Natural killer cell (primary cell): ENCODE measurements at regions not wholly inside any gene's neighbourhood (a gene's known extent, or its start where the extent isn't known, plus 50 kb on each side); places are given as distances from the start of the nearest gene placed in this dataset.

Experiments used
- ATAC-seq, 3 donors: fragments of 150-1000 bp in 2 of 3; fragments of 200-7000 bp in 1 of 3; cut with Tn5 transposase; 1 replicate in 1 of 3; 2 replicates in 2 of 3; pipeline ENCODE4 v1.10.0; 2021; ENCODE audit warnings: mild to moderate bottlenecking in 2 of 3, moderate library complexity in 2 of 3
- DNase-seq, 2 donors: peaks; one replicate each; pipeline versions ENCODE4 v3.0.0 to v3.0.0-alpha.2; 2013 to 2021; ENCODE audit warnings: mixed read lengths in 1 of 2
- H3K27ac ChIP-seq: one replicate; pipeline ENCODE4 v1.5.1; 2013; ENCODE audit warnings: mild to moderate bottlenecking, low read length
- H3K27me3 ChIP-seq: one replicate; pipeline ENCODE4 v1.6.1; 2013; ENCODE audit warnings: low read length; ENCODE audit not compliant: control insufficient read depth, insufficient read depth
- H3K36me3 ChIP-seq: one replicate; pipeline ENCODE4 v1.6.1; 2013; ENCODE audit warnings: low read length; ENCODE audit not compliant: control insufficient read depth, insufficient read depth
- H3K4me1 ChIP-seq: one replicate; pipeline ENCODE4 v1.6.1; 2013; ENCODE audit warnings: low read length; ENCODE audit not compliant: control insufficient read depth, insufficient read depth
- H3K4me3 ChIP-seq: one replicate; pipeline ENCODE4 v1.5.1; 2013; ENCODE audit warnings: low read length
- H3K9me3 ChIP-seq: one replicate; pipeline ENCODE4 v1.6.1; 2013; ENCODE audit warnings: low read length; ENCODE audit not compliant: control insufficient read depth, insufficient read depth
- H3K27ac Mint-ChIP-seq, 2 donors: one replicate each; pipeline ENCODE4 v1.8.0; 2022; ENCODE audit warnings: mild to moderate bottlenecking in 2 of 2, mixed read lengths in 2 of 2, moderate library complexity in 1 of 2
- H3K27me3 Mint-ChIP-seq, 2 donors: one replicate each; pipeline ENCODE4 v1.8.0; 2022; ENCODE audit warnings: low read depth in 2 of 2, mixed read lengths in 2 of 2
- H3K36me3 Mint-ChIP-seq: one replicate; pipeline ENCODE4 v1.8.0; 2022; ENCODE audit warnings: mixed read lengths
- H3K4me1 Mint-ChIP-seq, 2 donors: one replicate each; pipeline ENCODE4 v1.8.0; 2022; ENCODE audit warnings: mixed read lengths in 2 of 2
- H3K4me3 Mint-ChIP-seq: one replicate; pipeline ENCODE4 v1.8.0; 2022; ENCODE audit warnings: mild to moderate bottlenecking, moderate library complexity, mixed read lengths
- H3K9me3 Mint-ChIP-seq, 2 donors: one replicate each; pipeline ENCODE4 v1.8.0; 2022; ENCODE audit warnings: mixed read lengths in 2 of 2
- WGBS: methylation state at CpG from one replicate; pipeline ENCODE4 v1.1.7; 2013; ENCODE audit warnings: missing lambda C conversion rate; ENCODE audit not compliant: insufficient coverage; 5-methylcytosine and 5-hydroxymethylcytosine counted together
- intact Hi-C: fragments of 100-400 bp; cut with micrococcal nuclease; formaldehyde crosslinking; loops from one replicate; pipeline ENCODE4 v1.14.2; 2022
- TF ChIP-seq, protein P1 (sequence below): fragments of 200-600 bp; IDR thresholded peaks from one replicate; pipeline ENCODE4 v1.8.0; 2022; ENCODE audit warnings: antibody characterized with exemption

DNA sequence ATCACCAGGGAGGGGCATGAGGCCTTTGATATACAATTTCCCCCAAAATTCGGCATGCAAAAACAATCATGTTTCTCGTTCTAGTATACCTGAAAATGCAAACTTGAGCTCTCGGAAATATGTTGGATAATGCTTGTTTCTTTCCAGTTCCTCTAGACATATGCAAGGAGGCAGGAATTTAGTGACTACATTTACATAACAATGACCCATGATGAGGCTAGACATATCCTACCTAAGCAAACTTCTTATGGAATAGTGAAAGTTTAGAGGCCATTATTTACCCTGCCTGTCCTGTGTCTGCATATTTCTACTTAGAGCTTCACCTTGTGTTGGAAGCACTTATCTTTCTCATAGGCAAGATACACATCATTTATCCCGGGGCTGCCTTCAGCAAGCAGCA lies 514.6 kb downstream of the KCNJ2 start:
- no peak overlapping the region for H3K4me3 Mint-ChIP-seq
- H3K36me3 Mint-ChIP-seq = no peaks in the 10 kb centered on the region
- DNase-seq = no peak
- TF ChIP-seq, protein P1, sequence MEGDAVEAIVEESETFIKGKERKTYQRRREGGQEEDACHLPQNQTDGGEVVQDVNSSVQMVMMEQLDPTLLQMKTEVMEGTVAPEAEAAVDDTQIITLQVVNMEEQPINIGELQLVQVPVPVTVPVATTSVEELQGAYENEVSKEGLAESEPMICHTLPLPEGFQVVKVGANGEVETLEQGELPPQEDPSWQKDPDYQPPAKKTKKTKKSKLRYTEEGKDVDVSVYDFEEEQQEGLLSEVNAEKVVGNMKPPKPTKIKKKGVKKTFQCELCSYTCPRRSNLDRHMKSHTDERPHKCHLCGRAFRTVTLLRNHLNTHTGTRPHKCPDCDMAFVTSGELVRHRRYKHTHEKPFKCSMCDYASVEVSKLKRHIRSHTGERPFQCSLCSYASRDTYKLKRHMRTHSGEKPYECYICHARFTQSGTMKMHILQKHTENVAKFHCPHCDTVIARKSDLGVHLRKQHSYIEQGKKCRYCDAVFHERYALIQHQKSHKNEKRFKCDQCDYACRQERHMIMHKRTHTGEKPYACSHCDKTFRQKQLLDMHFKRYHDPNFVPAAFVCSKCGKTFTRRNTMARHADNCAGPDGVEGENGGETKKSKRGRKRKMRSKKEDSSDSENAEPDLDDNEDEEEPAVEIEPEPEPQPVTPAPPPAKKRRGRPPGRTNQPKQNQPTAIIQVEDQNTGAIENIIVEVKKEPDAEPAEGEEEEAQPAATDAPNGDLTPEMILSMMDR = no peak
- Histone ChIP-seq H3K27me3 (no peaks in the 10 kb centered on the region), H3K9me3 (no peaks in the 10 kb centered on the region), H3K4me3 (no peak overlapping the region), H3K27ac (no peak overlapping the region), H3K4me1 (no peaks in the 10 kb centered on the region), H3K36me3 (no peaks in the 10 kb centered on the region)
- no peak for ATAC-seq
- 91% methylated on average over 3 of the region's 4 CpGs for WGBS
- H3K4me1 Mint-ChIP-seq = no peaks in the 10 kb centered on the region
- peaks cover 2 to 7% of the 10 kb centered on the region in 2 donors for H3K9me3 Mint-ChIP-seq
- intact Hi-C loops = no loop called here
- no peaks in the 10 kb centered on the region for H3K27me3 Mint-ChIP-seq
- no peak overlapping the region for H3K27ac Mint-ChIP-seq

DNA sequence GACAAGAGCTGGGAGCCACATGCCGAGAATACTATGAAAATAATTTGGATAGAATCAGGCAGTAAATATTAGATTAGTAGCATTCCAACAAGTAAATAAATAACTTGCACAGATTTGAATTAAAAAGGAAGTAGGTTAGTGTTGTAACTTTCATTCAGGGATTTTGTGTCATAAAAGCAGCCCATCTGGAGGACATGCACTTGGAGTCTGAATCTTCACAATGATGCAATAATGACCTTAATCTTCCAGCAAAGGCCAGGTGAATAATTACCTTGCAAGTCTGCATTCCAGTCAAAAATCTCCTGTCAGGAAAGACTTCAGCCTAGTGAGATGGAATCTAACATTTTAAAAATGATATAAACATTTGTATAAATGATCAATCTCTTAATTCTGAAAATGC lies 518.1 kb downstream of the KCNJ2 start:
- Histone ChIP-seq H3K36me3 (no peaks in the 10 kb centered on the region), H3K4me3 (no peak overlapping the region), H3K27ac (no peak overlapping the region), H3K4me1 (no peaks in the 10 kb centered on the region), H3K27me3 (no peaks in the 10 kb centered on the region), H3K9me3 (no peaks in the 10 kb centered on the region)
- Mint-ChIP-seq H3K27ac (no peak overlapping the region), H3K9me3 (peaks cover 7 to 10% of the 10 kb centered on the region in 2 donors), H3K4me3 (no peak overlapping the region), H3K4me1 (no peaks in the 10 kb centered on the region), H3K27me3 (no peaks in the 10 kb centered on the region), H3K36me3 (no peaks in the 10 kb centered on the region)
- ATAC-seq (no peak), DNase-seq (no peak)
- no CpG with 5 or more reads among the region's 1 CpG for WGBS
- TF ChIP-seq, protein P1 = no peak
- intact Hi-C loops = no loop called here

DNA sequence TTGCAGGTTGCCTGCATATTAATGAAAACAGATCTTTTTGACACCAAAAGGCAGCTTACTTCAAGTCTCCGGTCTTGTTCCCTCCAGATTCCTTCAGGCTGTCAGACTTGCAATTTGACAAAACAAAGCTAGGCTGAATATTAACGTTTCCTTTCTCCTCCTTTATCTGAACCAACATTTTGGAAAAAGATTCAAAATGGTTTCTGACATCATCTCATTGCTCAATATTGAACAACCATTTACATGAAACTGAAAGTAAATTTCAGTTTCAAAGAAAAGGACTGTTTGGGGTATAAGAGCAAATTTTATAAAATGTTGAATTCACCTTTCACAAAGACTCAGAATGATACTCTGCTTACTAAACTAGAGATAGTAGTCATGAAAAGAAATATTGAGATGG lies 521.8 kb downstream of the KCNJ2 start:
- Histone ChIP-seq H3K27ac (no peak overlapping the region), H3K4me3 (no peak overlapping the region), H3K4me1 (no peaks in the 10 kb centered on the region), H3K9me3 (no peaks in the 10 kb centered on the region), H3K27me3 (no peaks in the 10 kb centered on the region), H3K36me3 (no peaks in the 10 kb centered on the region)
- Mint-ChIP-seq H3K27me3 (no peaks in the 10 kb centered on the region), H3K36me3 (no peaks in the 10 kb centered on the region), H3K4me1 (no peaks in the 10 kb centered on the region), H3K4me3 (no peak overlapping the region), H3K27ac (no peak overlapping the region), H3K9me3 (peaks cover 11 to 13% of the 10 kb centered on the region in 2 donors)
- DNase-seq (no peak), ATAC-seq (no peak)
- intact Hi-C loops = no loop called here
- WGBS = 78% methylated on average over 2 of the region's 2 CpGs
- TF ChIP-seq, protein P1 = no peak

DNA sequence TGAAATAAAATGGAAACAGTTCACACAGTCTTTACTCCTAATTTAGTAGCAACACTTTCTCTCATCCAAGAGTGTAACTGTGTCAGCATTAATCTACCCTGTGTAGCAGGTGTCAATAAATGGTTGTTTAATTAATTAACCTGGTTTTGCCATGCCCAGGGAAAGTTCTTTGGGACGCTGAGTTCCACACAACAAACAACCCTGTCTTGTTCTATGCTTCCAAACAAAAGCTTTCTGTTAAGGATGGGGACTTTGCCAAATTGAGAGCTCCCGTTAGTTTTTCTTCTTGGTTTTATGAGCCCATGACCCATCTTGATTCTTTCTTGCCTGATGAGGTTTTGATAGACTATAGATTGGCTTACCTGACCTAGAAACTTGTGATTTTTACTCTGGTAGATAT lies 530.1 kb downstream of the KCNJ2 start:
- no peak overlapping the region for H3K4me3 ChIP-seq
- TF ChIP-seq, protein P1 = no peak
- intact Hi-C loops = no loop called here
- H3K27me3 Mint-ChIP-seq = no peaks in the 10 kb centered on the region
- no peaks in the 10 kb centered on the region for H3K36me3 Mint-ChIP-seq
- DNase-seq (no peak), ATAC-seq (no peak)
- no peak overlapping the region for H3K27ac Mint-ChIP-seq
- H3K4me1 ChIP-seq = no peaks in the 10 kb centered on the region
- H3K4me3 Mint-ChIP-seq = no peak overlapping the region
- WGBS = 89% methylated on average over 2 of the region's 2 CpGs
- H3K27ac ChIP-seq = no peak overlapping the region
- H3K9me3 Mint-ChIP-seq = peaks cover 6 to 10% of the 10 kb centered on the region in 2 donors
- no peaks in the 10 kb centered on the region for H3K27me3 ChIP-seq
- H3K4me1 Mint-ChIP-seq = no peaks in the 10 kb centered on the region
- peaks cover 7% of the 10 kb centered on the region for H3K9me3 ChIP-seq
- no peaks in the 10 kb centered on the region for H3K36me3 ChIP-seq
